DMS79 (cell line): ENCODE measurements at regions not wholly inside any gene's neighbourhood (a gene's known extent, or its start where the extent isn't known, plus 50 kb on each side); places are given as distances from the start of the nearest gene placed in this dataset.

Experiments used
- DNase-seq: peaks from one replicate; lab custom pipeline; 2025; lab: John Stamatoyannopoulos, UW

- no peak for DNase-seq
These were observed 1244.8 kb upstream of the TMPRSS15 start for GRCh38 chr21:19648391-19648790.

DNA sequence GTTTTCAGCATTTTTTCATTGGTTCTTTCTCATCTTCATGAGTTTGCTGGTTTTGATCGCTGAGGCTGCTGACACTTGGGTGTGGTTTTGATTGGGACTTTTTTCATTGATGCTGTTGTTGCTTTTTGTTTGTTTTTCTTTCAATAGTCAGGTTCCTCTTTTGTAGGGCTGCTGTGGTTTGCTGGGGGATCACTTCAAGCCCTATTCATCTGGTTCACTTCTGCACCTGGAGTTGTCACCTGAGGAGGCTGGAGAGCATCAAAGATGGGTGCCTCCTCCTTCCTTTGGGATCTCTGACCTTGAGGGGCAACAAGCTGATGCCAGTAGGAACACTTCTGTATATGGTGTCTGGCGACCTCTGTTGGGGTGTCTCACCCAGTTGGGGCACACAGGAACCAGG, 1279.9 kb upstream of the TMPRSS15 start:
- DNase-seq, result no peak

GRCh38 chr21:19684328-19684727, 1280.7 kb upstream of the TMPRSS15 start:
- DNase-seq, result no peak

- DNase-seq, result no peak
These were observed 1288.6 kb upstream of the TMPRSS15 start for GRCh38 chr21:19692231-19692630.

DNA sequence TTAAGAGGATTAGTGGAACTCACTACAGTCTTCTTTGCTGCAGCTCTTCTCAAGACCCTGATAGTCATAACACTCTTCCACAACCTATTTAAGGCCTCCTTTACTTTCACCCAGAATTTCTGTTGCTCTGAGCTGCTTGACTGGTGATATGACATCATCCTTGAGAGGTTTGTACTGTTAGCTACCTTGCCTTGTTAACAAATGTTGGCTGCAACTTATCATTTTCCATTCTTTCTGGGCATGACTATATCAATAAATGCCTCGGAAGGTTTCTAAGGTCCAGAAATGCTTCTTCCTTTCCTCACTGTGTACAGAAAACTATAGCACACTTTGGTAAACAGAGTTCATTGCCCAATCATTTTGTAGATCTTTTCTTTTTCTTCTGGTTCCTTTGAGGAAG, 1292.2 kb upstream of the TMPRSS15 start:
- no peak for DNase-seq

GRCh38 chr21:19700476-19700875, 1296.9 kb upstream of the TMPRSS15 start:
- DNase-seq, result no peak

DNA sequence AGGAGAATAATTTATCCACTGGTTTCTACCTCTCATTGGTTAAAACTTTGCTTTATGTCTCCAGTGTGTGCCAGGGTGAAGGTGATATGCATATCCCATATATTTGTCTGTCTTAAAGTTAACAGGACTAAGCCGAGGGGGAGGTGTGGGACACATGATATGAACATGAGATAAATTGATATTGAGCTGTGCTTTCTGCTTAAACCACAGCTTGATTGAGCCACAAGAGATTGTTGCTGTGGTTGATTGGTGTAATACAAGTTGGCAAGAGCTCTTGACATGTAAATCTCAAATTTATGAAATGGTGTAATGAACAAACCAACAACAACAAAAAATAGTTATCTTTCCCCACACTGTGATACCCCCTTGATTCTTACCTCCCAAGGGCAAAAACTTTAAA, 1295.5 kb upstream of the NCAM2 start:
- DNase-seq, result no peak

- no peak for DNase-seq
These were observed 1293.4 kb upstream of the NCAM2 start for GRCh38 chr21:19704832-19705231.

GRCh38 chr21:19712441-19712840, 1285.8 kb upstream of the NCAM2 start:
- no peak for DNase-seq

- no peak for DNase-seq
These were observed 1284.9 kb upstream of the NCAM2 start for GRCh38 chr21:19713313-19713712.

GRCh38 chr21:19724081-19724480, 1274.1 kb upstream of the NCAM2 start:
- DNase-seq, result no peak

DNA sequence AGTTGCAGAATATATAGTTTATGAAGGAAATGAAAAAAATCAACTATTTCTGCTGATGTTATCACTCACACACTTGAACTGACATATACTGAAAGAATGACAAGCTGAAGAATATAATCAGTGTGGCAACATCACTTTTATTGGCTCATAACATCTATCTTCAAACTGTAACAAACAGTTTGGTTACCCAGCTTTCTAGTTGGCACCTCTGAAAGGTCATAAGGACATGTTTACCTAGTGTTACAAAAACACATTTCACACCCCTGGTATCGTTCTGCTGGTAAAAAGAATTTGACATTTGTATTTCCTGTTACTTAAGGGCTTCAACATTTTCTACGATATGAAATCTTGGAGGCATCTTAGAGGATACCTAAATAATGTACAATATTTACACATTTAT, 1267.0 kb upstream of the NCAM2 start:
- no peak for DNase-seq

- no peak for DNase-seq
These were observed 1238.4 kb upstream of the NCAM2 start for GRCh38 chr21:19759836-19760235.

DNA sequence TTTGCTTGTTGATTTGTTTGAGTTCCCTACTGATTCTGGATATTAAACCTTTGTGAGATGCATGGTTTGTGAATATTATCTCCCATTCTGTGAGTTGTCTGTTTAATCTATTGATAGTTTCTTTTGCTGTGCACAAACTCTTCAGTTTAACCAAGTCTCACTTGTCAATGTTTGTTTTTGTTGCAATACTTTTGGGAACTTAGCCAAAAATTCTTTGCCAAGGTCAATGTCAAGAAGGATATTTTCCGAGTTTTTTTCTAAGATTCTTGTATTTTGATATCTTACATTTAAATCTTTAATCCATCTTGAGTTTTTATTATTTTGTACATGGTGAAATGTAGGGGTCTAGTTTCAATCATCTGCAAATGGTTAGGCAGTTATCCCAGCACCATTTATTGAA, 1230.7 kb upstream of the NCAM2 start:
- no peak for DNase-seq

- DNase-seq, result no peak
These were observed 1226.3 kb upstream of the NCAM2 start for GRCh38 chr21:19771881-19772280.

DNA sequence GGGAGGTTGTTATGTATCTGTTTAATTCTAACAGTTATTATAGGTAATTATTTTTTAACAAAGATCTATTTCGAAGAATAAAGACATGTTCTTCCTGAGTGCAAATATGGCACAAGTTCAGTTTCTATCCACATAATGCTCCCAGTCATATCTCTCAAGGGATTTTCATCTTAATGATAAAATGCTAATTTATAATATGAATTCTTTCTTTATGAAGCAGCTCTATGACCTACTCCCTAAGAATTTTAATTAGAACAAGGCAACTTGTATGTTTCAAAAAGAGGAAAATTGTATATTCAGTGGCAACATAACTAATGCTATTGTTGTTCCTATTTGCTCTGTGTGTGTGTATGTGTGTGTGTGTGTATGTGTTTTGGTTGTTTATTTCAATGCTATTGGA, 1222.1 kb upstream of the NCAM2 start:
- no peak for DNase-seq

- no peak for DNase-seq
These were observed 1216.1 kb upstream of the NCAM2 start for GRCh38 chr21:19781881-19782652.

GRCh38 chr21:19785941-19786340, 1212.3 kb upstream of the NCAM2 start:
- no peak for DNase-seq

GRCh38 chr21:19792004-19792403, 1206.2 kb upstream of the NCAM2 start:
- no peak for DNase-seq

DNA sequence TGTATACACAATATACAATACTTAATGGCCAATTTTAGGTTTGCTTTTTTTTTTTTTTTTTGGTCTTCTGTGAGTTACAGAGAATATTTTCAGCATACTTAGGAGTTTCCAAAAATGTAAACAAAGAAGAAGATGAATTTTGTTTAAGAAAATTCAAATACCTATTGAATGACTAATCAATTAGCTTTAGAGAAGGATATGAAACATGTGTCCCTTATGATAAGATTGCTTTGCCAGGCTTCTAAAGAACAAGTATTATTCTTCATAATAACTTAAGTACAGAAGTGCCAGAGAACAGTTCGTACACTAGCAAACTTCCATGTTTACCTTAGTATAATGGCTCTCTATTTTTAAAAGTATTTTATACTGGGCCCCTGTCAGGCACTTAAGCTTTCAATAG, 1191.0 kb upstream of the NCAM2 start:
- DNase-seq, result no peak

GRCh38 chr21:19810779-19811178, 1187.4 kb upstream of the NCAM2 start:
- DNase-seq, result no peak

DNA sequence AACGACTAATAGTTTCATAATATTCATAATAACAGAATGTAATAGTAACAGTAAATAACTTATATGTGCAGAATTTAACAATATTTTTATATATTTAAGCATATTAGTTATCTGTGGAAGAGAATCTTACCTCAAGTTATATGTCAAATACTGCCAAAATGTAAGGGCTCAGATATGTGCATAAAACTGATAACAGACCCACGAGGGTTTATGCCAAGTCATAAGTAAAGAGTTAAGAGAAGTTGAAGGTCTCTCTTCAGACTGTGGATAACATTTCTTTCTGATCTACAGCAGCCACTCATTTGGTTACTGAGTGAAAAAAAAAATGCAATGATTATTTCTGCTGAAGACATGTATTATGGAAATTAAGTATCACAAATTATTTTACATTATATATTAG, 1167.8 kb upstream of the NCAM2 start:
- DNase-seq, result no peak

GRCh38 chr21:19832551-19832950, 1165.7 kb upstream of the NCAM2 start:
- no peak for DNase-seq

DNA sequence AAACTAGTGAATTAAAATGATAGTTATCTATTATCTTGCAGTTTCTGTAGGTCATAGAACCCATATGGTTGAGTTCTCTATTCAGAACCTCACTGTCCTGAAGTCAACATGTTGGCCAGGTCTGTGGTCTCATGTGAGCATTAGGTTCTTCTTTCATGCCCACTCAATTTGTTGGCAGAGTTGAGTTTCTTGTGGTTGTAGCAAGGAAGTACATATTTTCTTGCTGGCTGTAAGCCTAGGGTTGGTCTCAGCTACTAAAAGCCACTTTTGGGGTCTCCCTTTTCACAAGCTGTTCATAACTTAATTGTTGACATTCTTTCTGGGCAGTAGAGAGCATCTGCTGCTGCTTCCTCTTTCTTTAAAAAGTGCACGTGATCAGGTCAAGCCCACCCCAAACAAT, 1165.1 kb upstream of the NCAM2 start:
- DNase-seq, result no peak
